Stimulated activated CD8-positive, alpha-beta memory T cell treated with anti-CD3 and anti-CD28 coated beads, Interleukin-15, amount 100 ng/mL, for 48 hours (primary cell): ENCODE measurements at regions not wholly inside any gene's neighbourhood (a gene's known extent, or its start where the extent isn't known, plus 50 kb on each side); places are given as distances from the start of the nearest gene placed in this dataset.
"Not testable (repeated sequence)": the region's sequence is repeated elsewhere in the genome, so short reads cannot be mapped to it uniquely, and the experiment has no call there.

Source experiments
- DNase-seq, 2 donors: peaks; one replicate each; pipeline ENCODE4 v3.0.0-alpha.2; 2020; ENCODE audit warnings: low read depth in 2 of 2

DNA sequence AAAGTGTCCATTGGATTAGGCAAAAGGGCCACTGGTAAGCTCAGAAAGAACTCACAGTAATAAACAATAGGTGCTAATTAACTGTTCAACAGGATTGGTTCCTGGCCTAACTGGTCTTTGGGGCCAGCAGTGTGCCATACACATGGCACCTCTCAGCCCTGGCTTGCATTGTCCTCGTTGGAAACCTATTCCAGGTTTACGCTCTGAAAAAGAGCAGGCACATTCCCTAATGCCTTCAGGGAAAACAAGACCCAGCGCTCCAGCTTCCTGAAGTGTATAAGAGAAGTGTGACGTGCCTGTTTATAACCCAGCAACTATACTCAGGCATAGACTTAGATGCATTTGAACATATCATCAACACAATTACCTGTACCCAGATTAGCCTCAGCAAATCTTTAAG is 51.9 kb upstream of the RBM47 start:
- no peak for DNase-seq

- DNase-seq = peak; percentile 34 to 49
These were observed 52.8 kb upstream of the RBM47 start for GRCh38 chr4:40682290-40683101.

DNA sequence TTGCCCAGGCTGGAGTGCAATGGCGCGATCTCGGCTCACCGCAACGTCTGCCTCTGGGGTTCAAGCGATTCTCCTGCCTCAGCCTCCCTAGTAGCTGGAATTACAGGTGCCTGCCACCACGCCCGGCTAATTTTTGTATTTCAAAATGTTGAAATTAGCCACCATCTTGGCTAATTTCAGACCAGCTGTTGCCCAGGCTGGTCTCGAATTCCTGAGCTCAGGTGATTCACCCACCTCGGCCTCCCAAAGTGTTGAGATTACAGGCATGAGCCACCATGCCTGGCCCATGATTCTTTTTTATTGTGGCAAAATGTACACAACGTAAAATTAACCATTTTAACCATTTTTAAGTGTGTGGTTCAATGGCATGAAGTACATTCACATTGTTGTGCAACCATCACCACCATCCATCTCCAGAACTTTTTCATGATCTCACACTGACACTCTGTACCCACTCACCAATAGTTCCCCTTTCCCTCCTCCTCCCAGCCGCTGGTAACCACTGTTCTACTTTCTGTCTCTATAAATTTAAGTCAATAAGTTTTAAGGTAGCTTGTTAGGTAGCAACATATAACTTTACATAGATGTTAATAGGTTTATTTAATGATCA is 54.0 kb upstream of the RBM47 start:
- DNase-seq = not testable (repeated sequence)

DNA sequence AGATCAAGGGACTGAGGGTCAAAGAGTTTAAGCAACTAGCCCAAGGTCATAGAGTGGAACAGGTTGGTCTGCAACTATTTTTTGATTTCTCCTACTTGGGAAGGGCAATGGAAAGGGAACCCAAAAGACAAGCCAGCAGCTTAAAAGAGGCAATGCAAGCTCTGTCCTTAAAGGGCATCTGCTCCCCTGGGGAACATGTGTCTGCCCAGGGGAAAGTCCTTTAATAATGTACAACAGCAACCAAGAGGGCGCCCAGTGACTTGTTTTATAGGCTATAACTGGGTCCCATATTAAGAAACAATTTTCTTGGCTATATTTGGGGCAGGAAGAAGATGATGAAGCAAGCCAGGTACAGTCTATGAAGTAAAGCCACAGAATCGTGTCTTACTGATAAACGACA is 54.7 kb upstream of the RBM47 start:
- no peak for DNase-seq

DNA sequence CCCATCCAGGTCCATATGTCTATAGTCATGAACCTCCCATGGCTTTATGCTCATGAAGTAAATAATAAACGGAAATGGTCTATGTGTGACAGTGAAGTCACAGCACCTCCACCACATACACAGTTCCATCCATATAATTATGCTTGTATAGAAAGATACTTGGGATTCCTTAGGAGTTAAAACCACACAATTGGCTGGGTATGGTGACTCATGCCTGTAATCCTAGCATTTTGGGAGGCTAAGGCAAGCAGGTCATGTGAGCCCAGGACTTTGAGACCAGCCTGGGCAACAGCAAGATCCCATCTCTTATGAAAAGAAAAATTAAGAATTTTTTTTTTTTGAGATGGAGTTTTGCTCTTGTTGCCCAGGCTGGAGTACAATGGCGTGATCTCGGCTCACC is 55.6 kb upstream of the RBM47 start:
- no peak for DNase-seq

DNA sequence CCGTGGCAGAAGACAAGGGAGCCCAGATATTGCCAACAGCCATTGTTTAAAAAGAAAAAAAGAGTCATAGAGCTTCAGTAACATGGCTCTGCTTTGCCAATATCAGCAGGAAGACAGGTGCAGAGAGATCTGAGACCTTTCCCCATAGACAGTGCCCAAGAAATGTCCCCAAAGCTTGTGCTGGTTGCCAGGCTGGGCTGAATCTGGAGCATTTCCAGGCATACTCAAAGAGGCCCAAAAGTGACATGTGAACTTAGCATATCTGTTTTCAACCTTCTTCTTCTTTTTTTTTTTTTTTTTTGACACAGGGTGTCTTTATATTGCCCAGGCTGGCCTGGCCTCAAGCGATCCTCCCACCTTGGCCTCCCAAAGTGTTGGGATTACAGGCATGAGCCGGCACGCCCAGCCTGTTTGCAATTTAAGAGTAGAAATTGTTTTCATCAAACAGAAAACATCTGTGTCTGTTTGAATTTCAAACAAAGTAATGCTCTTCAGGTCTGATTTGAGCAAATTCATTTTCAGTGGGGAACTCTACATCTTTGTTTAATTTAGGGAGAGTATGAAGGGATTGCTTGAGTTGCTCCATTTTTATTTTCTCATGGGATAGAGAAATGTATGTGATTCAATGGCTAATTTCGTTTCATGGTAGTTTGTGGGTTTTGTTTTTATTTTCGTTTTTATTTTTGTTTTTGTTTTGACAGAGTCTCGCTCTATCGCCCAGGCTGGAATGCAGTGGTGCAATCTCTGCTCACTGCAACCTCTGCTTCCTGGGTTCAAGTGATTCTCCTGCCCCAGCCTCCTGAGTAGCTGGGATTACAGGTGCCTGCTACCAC is 56.6 kb upstream of the RBM47 start:
- no peak for DNase-seq

- no peak for DNase-seq
These were observed 58.2 kb upstream of the RBM47 start for GRCh38 chr4:40687676-40688389.

- no peak for DNase-seq
These were observed 58.9 kb upstream of the RBM47 start for GRCh38 chr4:40688446-40689095.

DNA sequence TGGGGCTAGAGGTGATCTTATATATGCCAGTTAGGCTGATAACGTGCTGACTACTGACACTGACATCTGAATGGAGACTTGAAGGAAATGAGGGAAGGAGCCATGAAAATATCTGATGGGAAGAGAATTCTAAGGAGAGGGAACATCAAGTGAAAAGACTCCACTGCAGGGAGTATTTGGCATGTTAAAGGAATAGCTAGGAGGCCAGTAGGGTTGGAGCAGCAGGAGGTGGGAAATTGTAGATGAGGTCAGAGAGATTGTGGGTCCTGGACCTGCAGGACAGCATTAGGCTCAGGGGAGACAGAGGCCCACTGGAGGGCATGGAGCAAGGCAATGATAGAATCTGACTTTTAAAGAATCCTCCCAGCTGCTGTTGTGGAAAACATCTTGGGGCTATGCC is 55.8 kb upstream of the NSUN7 start:
- no peak for DNase-seq

DNA sequence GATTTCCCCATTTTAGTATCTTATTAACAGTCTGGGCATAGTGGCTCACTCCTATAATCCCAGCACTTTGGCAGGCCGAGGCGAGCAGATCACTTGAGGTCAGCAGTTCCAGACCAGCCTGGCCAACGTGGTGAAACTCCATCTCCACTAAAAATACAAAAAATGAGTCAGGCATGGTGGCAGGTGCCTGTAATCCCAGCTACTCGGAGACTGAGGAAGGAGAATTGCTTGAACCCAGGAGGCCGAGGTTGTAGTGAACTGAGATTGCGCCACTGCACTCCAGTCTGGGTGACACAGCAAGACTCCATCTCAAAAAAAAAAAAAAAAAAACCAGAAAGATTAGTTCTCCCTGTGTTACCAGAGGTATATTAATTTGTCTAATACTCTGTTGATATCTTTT is 52.3 kb upstream of the NSUN7 start:
- DNase-seq = not testable (repeated sequence)

DNA sequence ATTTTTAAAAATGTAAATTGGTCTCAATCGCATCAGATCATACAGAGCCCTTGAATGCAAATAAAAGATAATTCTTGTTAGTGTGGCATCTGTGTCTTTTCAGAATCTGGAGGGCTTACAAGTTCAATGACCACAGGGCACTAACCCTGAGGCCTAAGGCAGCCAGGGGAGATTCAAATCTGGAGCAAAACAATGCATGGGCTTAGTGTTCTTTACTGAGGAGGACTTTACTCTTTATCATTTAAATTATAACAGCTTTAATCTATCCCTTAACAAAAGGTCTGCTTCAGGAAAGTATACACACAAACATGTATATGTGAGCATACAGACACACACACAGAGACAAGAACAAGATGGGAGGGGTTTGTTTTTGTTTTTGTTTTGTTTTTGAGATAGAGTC is 51.0 kb upstream of the NSUN7 start:
- DNase-seq = no peak

DNA sequence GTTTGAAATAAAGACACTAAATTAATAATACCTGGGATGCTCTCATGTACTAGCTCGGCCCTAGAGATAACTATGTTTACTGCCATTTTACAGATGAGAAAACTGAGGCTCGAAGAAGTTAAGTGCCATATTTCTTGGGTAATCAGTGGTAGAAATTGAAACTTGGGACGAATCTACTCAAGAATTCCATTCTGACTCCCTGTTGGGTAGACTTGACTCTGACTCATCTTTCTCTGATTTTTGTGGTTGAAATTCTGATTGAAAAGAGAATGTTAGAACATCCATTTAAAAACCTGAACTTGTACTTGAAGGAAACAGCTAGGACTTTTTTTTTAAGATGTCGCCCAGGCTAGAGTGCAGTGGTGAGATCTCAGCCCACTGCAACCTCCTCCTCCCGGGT is 50.1 kb upstream of the NSUN7 start:
- no peak for DNase-seq
